Pons (tissue), 1 donor: ENCODE measurements at regions not wholly inside any gene's neighbourhood (a gene's known extent, or its start where the extent isn't known, plus 50 kb on each side); places are given as distances from the start of the nearest gene placed in this dataset.
"Not testable (repeated sequence)": the region's sequence is repeated elsewhere in the genome, so short reads cannot be mapped to it uniquely, and the experiment has no call there.

Experiments
- DNase-seq: peaks from one replicate; pipeline ENCODE4 v3.0.0-alpha.2; 2016; ENCODE audit warnings: low spot score

DNA sequence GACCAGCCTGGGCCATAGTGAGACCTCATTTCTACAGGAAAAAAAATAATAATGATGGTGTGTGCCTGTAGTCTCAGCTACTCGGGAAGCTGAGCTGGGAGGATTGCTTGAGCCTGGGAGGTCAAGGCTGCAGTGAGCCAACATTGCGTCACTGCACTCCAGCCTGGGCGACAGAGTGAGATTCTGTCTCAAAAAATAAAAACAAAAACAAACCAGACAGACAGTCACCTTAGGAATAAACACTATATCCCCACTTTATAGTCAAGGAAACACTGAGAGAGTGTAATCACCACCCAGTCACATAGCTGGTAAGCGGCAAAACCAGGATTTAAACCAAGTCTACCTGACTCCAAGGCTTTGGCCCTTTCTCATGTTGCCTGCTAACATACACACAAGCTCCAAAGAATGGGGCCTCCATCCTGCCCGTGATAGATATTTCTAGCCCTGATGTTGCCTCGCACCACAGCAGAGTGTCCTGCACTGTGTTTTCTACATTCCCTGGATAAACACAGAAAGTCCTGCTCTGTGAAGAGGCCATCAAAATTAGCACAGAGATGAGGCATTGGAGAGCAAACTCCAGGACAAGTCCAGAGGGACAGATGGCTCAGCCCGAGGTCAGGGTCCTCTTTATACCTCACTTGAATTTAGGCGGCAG is 66.1 kb upstream of the SMURF2 start:
- no peak for DNase-seq

DNA sequence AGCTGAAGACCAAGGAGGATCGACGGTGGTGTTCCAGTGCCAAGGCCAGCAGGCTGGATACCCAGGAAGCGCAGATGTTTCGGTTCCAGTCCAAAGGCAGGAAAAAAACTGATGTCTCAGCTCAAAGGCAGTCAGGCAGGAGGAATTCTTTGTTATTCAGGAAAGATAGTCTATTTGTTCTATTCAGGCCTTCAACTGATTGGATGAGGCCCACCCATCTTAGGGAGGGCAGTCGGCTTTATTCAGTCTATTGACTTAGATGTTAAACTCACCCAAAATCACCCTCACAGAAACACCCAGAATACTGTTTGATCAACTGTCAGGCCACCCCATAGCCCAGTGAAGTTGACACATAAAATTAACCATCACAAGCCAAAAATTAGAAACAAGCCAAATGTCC is 63.9 kb upstream of the SMURF2 start:
- not testable (repeated sequence) for DNase-seq

DNA sequence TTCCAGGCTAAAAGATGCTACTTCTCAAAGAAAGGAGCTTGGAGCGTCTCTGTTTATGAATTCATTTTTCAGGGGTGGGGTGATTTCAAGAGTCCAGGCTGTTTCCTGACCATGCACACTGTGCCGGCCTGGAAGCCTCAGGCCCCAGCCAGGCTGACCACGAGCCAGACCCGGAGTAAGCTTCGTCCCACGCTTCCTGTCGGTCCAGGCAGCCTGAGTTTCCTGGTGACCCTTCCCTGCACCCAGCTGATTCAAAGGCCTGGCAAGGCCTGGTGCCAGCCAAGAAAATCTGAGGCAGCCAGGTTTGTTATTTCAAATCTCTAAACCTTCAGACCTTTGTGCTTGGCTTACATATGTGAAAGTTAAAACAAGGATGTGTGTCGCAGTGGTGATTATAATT is 62.1 kb upstream of the SMURF2 start:
- DNase-seq: not testable (repeated sequence)

DNA sequence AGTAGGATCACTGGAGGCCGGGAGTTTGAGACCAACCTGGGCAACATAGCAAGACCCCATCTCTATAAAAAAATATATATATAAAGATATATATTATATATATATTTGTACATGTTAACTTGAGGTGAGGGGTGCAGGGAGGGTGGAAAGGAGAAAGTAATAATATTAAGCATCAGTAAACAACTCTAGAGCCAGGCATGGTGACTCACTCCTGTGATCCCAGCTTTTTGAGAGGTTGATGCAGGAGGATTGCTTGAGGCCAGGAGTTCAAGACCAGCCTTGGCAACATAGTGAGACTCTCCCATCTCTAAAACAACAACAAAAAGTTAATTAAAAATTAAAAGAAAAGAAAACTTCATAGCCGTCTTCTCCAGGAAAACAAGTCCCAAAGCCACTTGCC is 61.7 kb upstream of the SMURF2 start:
- DNase-seq: no peak

DNA sequence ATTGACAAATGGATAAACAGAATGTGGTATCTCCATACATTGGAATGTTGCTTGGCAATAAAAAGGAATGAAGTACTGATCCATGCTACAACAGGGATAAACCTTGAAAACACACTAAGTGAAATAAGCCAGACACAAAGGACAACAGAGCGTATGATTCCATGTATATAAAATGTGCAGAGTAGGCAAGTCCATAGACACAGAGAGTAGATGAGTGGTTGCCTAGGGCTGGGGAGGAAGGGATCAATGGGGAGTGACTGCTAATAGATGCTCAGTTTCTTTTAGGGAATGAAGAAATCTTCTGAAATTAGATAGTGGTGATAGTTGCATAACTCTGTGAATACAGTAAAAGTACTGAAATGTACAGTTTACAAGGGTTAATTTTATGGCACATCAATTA is 59.4 kb upstream of the SMURF2 start:
- not testable (repeated sequence) for DNase-seq

DNA sequence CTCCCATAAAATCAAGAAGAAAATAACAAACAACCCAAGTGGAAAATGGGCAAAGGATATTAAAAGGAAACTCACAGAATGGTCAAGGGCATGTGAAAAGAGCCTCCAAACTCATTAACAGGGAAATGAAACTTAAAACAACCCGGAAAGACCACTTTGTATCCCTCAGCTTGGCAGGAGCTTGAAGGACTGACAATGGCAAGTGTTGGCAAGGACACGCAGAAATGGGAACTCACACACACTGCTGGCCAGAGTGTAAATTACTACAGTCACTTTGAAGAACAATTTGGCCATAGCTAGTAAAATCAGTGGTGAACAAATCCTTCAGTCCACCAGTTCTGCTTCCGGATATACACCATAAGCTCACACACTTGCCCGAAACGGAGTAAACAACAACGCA is 58.1 kb upstream of the SMURF2 start:
- peak; percentile 48 for DNase-seq

DNA sequence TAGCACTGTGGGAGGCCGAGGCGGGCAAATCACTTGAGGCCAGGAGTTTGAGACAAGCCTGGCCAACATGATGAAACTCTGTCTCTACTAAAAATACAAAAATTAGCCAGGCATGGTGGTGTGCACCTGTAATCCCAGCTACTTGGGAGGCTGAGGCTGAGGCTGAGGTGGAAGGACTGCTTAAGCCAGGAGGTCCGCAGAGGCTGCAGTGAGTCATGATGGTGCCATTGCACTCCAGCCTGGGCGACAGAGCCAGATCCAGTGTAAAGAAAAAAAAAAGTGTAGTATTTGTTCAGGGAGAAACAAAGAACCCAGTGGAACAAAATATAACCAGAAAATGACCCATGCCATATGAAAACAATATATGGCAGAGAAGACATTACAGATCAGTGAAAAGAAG is 57.4 kb upstream of the SMURF2 start:
- not testable (repeated sequence) for DNase-seq

DNA sequence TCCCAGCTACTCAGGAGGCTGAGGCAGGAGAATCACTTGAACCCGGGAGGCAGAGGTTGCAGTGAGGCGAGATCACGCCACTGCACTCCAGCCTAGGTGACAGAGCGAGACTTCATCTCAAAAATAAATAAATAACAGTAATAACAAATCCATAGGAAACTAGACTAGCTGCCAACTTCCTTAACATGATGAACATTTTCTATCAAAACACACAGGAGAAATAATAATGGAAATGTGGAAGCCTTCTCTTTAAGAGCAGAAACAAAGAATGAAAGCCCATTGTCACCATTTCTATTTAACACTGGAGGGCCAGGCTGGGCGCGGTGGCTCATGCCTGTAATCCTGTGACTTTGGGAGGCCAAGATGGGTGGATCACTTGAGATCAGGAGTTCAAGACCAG is 56.7 kb upstream of the SMURF2 start:
- not testable (repeated sequence) for DNase-seq

DNA sequence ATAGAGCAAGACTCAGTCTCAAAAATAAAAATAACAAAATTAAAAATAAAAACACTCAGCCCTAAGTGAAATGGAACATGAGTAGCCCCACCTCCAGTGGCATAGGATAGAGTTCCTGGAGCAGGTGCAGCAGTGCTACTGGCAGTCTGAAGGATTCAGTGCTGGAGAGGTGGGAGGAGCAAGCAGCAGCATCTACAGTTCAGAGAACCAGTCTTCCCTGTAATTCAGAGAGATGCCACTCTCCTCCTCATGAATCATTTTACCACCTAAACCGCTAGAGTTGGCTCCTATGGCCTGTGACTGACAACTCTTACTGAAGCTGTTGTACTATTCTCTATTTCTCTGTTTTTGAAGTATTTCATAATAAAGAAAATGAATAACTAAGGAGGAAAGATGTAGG is 56.0 kb upstream of the SMURF2 start:
- no peak for DNase-seq

DNA sequence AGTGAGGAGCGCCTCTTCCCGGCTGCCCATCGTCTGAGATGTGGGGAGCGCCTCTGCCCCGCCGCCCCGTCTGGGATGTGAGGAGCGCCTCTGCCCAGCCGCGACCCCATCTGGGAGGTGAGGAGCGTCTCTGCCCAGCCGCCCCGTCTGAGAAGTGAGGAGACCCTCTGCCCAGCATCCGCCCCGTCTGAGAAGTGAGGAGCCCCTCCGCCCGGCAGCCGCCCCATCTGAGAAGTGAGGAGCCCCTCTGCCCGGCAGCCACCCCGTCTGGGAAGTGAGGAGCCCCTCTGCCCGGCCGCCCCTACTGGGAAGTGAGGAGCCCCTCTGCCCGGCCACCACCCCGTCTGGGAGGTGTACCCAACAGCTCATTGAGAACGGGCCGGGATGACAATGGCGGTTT is 54.4 kb upstream of the SMURF2 start:
- not testable (repeated sequence) for DNase-seq

DNA sequence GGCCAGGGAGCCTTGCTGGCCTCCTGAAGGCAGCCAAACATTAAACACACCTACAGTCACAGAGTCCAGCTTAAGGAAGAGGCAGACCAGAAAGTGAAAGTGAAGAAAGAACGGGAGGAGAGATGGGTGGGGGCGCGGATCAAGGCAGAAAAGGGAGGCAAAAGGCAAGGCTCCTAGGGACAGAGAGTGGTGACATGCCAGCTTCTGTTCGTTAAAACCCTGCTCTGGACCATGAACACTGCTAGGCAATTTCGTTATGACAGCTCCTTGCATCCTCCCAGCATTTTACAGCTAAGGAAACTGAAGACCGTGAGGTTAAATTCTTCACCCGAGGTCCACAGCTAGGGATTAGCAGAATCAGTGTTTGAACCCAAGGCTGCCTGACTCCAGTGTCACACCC is 51.7 kb upstream of the SMURF2 start:
- DNase-seq: not testable (repeated sequence)

DNA sequence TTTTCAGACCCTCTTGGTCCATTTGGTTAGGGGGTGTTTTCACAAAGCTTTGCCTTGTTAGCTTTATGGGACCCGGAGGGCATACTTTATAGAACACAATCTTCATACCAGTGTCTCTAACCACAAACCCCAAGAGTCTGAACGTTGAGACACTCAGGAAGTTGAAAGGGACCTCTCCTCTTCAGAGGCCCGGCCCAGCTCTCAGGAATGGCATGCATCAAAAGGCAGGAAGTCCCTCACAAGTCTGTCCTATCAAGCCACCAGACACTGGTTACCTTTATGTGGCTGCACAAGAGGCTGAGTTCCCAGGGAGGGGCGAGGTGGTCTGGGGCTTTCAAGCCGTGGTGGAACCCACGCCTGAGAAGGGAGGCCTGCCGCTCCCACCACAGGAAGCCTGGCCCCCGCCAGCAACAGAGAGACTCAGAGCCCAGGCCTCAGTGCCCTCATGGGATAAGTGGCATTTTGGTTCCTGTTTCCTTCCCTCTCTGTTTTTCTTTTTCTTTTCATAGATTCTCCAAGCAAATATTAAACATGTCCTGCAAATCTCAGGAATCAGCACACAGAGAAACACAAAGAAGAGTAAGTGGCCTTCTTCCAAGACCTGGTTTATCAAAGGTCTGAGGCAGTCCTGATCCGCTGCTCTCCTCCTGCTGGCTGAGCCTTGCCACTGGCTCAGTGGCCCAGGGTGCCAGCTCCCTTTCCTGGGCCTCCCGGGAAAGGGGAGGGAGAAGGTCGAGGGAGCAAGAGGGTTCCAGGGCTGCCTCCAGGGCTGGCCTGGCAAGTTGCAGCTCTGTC is 50.6 kb upstream of the SMURF2 start:
- DNase-seq: not testable (repeated sequence)
